ENCODE measurements at regions not wholly inside any gene's neighbourhood (a gene's known extent, or its start where the extent isn't known, plus 50 kb on each side); places are given as distances from the start of the nearest gene placed in this dataset.
"Not testable (repeated sequence)": the region's sequence is repeated elsewhere in the genome, so short reads cannot be mapped to it uniquely, and the experiment has no call there.

GRCh38 chr5:40217553-40217952, 462.2 kb upstream of the PTGER4 start:
- DNase-seq = no peak
- in situ Hi-C loops (cut with HindIII; ENCODE audit: low pct_ligation_motif_present, low pct_unique_long_range_greater_than_20kb, low sequenced_read_pairs) = no loop called here

DNA sequence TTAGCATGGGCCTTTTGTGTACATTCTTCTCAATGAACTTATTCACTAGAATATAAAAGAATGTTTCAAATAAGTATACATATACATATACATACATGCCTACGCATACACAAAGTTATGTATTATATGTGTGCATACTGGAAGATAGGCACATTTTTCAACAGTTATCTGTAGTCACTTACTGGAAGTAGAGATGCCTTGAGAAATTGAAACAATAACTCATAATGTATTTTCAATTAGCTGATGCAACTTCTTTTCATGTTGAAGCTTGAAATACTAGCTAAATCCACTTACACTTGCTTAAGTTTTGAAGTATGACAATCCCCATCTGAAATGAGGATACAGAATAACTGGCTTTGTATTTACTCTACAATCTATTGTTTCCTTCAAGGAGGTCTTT, 469.0 kb upstream of the PTGER4 start:
- in situ Hi-C loops (cut with HindIII; ENCODE audit: low pct_ligation_motif_present, low pct_unique_long_range_greater_than_20kb, low sequenced_read_pairs) = no loop called here
- DNase-seq = no peak

DNA sequence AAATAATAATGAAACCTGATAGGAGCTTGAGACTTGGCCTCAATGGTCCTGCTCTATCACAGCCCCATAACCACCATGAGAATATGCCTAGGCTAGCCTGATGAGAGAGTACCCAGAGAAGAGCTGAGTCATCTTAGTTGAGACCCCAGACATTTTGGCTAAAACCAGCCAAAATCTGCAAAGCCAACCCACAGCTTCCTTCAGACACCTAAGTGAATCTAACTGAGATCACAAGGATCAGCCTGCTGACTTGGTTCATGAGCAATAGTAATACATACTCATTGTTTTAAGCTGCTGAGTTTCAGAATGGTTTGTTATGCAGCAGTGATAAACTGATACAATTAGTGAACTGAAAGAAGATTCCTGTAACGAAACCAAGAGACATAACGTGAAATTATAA, 473.7 kb upstream of the PTGER4 start:
- DNase-seq = no peak
- in situ Hi-C loops (cut with HindIII; ENCODE audit: low pct_ligation_motif_present, low pct_unique_long_range_greater_than_20kb, low sequenced_read_pairs) = no loop called here

- in situ Hi-C loops (cut with HindIII; ENCODE audit: low pct_ligation_motif_present, low pct_unique_long_range_greater_than_20kb, low sequenced_read_pairs) = no loop called here
- DNase-seq = no peak
Measured at GRCh38 chr5:40204144-40204543, 475.6 kb upstream of the PTGER4 start.

DNA sequence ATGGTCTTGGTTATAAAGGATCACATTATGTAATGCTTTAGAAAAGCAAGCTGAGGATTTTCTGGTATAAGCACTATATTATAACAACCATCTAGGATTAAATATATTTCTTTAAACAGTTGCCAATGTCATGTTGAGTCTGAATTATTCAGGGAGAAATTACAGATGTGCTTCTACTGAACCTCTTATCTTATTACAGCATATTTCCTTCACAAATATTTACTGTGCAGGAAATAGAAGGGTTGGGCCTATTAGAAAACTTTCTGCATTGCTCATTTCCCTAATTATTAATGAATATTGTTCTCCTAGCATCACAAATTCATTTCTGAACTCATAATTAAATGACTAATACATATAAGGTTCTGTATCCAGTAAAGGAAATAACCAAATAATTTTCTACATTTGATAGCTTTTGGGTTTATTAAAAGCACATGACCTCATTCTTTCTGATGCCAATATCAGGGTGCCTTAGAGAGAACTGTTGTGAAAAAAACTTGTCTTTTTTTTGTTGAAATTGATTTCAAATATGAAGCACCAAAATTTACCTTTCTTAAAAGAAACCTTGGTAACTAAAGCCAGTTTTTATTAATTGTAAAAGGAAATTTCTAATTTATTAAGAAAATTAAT, 476.8 kb upstream of the PTGER4 start:
- in situ Hi-C loops (cut with HindIII; ENCODE audit: low pct_ligation_motif_present, low pct_unique_long_range_greater_than_20kb, low sequenced_read_pairs) = no loop called here
- no peak for DNase-seq

DNA sequence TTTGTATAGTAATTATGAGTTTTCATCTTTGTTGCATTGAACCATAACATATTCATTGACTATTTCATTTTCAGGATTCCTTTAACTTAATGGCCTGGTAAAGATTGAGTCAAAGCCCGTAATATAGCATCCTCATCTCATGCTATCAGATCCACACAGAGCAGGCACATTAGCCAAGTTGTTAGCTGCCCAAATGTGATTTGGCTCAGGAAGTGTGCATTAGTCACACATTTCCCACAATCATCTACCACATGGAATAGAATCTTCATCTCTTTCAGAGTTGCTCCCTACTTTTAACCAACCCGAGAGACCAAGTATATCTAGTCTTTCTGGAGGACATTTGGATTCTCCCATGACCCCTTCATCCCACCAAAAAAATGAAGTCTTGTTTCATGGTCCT, 481.0 kb upstream of the PTGER4 start:
- no peak for DNase-seq
- in situ Hi-C loops (cut with HindIII; ENCODE audit: low pct_ligation_motif_present, low pct_unique_long_range_greater_than_20kb, low sequenced_read_pairs) = no loop called here

DNA sequence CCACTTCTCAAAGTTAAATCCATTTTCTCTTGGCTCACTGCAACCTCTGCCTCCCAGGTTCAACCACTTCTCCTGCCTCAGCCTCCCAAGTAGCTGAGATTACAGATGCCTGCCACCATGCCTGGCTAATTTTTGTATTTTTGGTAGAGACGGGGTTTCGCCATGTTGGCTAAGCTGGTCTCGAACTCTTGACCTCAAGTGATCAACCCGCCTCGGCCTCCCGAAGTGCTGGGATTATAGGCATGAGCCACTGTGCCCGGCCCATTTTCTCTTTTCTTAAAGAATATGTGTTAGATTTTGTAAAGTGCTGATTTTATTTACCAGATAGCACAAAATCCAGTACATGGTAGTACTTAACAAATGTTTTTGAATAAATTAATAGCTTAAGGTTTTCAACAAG, 484.1 kb upstream of the PTGER4 start:
- in situ Hi-C loops (cut with HindIII; ENCODE audit: low pct_ligation_motif_present, low pct_unique_long_range_greater_than_20kb, low sequenced_read_pairs); DNase-seq: not testable (repeated sequence)

- in situ Hi-C loops (cut with HindIII; ENCODE audit: low pct_ligation_motif_present, low pct_unique_long_range_greater_than_20kb, low sequenced_read_pairs) = no loop called here
Measured at GRCh38 chr5:40191150-40191549, 488.6 kb upstream of the PTGER4 start.

GRCh38 chr5:40172721-40173120, 507.0 kb upstream of the PTGER4 start:
- no peak for DNase-seq
- in situ Hi-C loops (cut with HindIII; ENCODE audit: low pct_ligation_motif_present, low pct_unique_long_range_greater_than_20kb, low sequenced_read_pairs) = no loop called here

More at GRCh38 chr5:40191150-40191549, 488.6 kb upstream of the PTGER4 start:
- DNase-seq = no peak

DNA sequence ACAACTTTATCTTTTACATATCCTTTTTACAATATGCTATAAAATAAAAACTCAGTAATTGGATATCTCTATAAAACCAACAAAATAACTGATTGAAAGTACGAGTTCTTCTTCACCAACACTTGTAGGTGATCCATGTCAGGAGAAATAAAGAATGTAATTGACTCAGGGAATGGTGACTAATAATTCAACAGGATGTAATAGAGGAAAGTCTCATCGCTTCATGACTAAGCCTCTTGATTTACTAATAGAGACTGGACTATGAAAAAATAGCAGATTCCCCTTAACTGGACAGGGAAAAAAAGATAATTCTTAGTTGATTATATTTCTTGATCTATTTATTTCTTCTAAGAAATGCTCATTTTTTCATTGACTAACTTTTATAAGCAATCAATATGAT, 507.7 kb upstream of the PTGER4 start:
- DNase-seq = no peak
- in situ Hi-C loops (cut with HindIII; ENCODE audit: low pct_ligation_motif_present, low pct_unique_long_range_greater_than_20kb, low sequenced_read_pairs) = no loop called here

DNA sequence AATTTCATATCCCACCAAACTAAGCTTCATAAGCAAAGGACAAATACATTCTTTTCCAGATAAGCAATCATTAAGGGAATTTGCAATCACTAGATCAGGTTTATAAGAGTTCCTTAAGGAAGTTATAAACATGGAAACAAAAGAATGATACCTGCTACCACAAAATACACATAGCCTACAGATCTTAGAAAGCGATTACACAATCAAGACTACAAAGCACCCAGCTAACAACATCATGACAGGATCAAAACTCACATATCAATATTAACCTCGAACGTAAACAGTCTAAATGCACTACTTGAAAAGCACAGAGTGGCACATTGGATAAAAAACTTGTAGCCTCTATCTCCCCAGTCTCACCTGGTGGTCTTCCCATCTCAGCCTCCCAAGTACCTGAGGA, 512.4 kb upstream of the PTGER4 start:
- no peak for DNase-seq
- in situ Hi-C loops (cut with HindIII; ENCODE audit: low pct_ligation_motif_present, low pct_unique_long_range_greater_than_20kb, low sequenced_read_pairs) = no loop called here

- in situ Hi-C loops (cut with HindIII; ENCODE audit: low pct_ligation_motif_present, low pct_unique_long_range_greater_than_20kb, low sequenced_read_pairs) = no loop called here
- DNase-seq = no peak
Measured at GRCh38 chr5:40166802-40167201, 512.9 kb upstream of the PTGER4 start.

- no peak for DNase-seq
- in situ Hi-C loops (cut with HindIII; ENCODE audit: low pct_ligation_motif_present, low pct_unique_long_range_greater_than_20kb, low sequenced_read_pairs) = no loop called here
Measured at GRCh38 chr5:40165789-40166728, 513.7 kb upstream of the PTGER4 start.

DNA sequence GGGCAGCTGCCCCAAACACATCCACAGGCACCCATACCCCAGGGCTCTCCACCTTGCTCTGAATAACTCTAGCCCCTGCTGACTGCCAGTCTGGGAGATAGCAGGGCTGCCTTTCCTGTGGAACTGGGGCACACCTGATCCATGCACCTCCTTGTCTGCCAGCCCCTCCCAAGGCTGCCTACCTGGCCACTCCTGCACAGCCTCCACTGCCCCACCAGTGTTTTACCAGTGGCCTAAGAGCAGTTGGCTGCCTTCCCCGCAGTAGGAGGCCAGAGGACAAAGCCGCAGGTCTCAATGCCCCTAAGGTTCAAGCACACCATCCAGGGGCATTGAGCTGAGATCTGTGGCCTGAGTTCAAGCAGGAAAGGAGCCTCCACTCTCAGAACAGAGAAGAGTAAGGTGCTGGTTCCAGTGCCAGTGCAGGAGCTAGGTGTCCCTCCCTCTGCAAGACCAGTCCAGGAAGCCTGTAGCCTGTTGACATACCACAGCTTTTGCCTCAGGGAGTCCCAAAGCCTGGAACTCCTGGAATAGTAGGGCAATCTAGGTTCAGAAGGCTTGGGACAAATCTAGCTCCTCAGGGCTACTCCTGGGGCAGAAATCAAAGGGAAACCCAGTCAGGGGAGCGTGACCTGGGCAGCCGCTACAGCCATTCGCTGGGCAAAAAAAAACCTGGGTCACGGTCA, 514.5 kb upstream of the PTGER4 start:
- in situ Hi-C loops (cut with HindIII; ENCODE audit: low pct_ligation_motif_present, low pct_unique_long_range_greater_than_20kb, low sequenced_read_pairs) = no loop called here
- DNase-seq = no peak

DNA sequence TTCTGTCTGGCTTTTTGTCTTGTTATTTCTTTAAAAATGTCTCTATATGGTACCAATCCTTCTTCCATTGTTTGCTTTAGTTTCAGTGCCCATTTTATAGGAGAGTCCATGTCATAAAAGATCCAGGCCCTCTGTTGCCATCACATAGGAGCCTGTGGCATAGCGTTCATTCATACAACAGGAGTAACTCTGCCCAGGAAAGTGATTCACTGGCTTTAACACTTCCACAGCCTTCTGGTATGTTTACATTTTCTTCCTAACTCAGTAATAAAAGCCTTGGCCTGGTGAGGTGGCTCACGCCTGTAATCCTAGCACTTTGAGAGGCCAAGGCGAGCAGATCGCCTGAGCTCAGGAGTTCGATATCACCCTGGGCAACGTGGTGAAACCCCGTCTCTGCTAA, 519.3 kb upstream of the PTGER4 start:
- no peak for DNase-seq
- in situ Hi-C loops (cut with HindIII; ENCODE audit: low pct_ligation_motif_present, low pct_unique_long_range_greater_than_20kb, low sequenced_read_pairs) = no loop called here

DNA sequence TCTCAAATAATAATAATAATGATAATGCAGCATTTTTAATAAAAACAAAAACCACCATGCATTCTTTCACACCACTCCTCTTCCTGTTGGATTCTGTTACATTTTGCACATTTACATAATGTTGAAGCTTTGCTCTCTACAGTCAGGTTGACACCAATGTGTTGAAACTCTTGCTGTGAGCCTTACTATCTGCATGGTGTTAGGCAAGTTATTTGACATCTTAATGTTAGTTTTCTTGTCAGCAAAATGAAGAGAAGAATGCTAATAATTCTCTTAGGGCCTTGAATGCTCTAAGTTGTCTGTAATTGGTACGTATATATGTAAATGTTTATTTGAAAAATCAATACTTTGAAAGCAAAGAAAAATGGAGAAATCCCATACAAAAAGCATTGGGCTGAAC, 525.5 kb upstream of the PTGER4 start:
- no peak for DNase-seq

DNA sequence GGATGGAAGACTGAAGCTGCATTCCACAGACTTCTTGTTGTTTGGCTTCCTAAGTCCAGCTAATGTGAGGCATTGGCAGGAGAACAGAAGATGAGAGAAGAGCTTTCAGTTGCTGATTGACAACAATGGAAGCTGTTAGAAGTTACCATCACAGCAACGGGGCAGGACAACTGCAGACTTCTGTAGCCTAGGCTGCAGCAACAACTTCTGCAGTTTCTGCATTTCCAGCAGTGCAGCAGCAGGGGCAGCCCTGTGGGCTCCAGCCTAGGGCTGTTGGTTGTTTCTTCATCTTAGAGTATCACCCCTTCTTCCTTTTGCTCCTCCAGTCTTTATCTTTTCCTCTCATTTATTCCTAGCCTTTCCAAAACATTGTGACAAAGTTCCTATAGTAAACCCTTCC, 528.8 kb upstream of the PTGER4 start:
- in situ Hi-C loops (cut with HindIII; ENCODE audit: low pct_ligation_motif_present, low pct_unique_long_range_greater_than_20kb, low sequenced_read_pairs) = no loop called here
- no peak for DNase-seq

More for the DNA sequence above, 525.5 kb upstream of the PTGER4 start:
- in situ Hi-C loops (cut with HindIII; ENCODE audit: low pct_ligation_motif_present, low pct_unique_long_range_greater_than_20kb, low sequenced_read_pairs) = no loop called here

- DNase-seq = no peak
- in situ Hi-C loops (cut with HindIII; ENCODE audit: low pct_ligation_motif_present, low pct_unique_long_range_greater_than_20kb, low sequenced_read_pairs) = no loop called here
Measured at GRCh38 chr5:40141896-40142295, 537.8 kb upstream of the PTGER4 start.

DNA sequence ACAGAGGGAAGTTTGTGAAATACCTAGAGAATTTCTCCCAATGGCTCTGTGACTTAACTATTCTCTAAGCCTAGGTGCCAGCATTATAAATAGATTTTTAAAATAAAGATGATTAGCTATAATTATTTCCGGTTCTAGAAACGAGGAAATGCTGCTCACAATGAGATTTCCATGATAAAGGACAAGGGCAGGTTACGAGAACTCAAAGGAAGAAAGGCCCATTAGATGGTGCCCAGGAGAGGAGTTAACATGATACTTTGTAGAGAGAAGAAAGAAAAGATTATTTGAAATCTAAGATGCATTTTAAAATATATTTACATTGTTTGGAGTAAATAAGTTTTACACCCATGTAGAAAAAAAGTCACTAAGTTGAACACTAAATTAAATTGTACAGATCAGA, 538.3 kb upstream of the PTGER4 start:
- no peak for DNase-seq
- in situ Hi-C loops (cut with HindIII; ENCODE audit: low pct_ligation_motif_present, low pct_unique_long_range_greater_than_20kb, low sequenced_read_pairs) = no loop called here
